ENCODE measurements at regions not wholly inside any gene's neighbourhood (a gene's known extent, or its start where the extent isn't known, plus 50 kb on each side); places are given as distances from the start of the nearest gene placed in this dataset.

DNA sequence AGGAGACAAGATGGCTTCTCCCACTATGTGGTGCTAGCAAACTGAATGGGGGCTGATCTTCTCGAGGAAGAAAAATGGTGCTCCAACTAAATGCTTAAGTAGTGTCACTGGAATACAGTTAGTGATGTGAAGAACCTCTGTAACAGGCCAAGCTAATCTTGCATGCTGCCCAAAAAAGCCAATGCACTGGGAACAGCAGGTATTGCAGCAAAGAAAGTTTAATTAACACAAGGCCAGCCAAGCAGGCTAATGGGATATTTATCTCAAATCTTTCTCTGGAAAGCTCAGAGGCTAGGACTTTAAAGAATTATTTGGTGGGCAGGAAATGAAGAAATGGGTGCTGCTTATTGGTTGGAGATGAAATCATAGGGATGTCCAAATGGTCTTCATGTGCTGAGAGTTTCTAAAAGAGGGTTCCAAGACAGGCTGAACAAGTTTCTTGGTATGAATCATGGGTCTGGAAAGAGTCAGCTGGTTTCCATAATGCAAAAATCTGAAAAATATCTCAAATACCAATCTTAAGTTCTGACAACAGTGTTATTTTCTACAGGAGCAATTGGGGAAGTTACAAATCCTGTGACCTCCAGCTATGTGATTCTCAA is 1550.5 kb downstream of the SLITRK5 start:
- Histone ChIP-seq H3K18ac (ENCODE audit: low read depth, low read length) (no peak overlapping the region), H4K91ac (ENCODE audit: insufficient read depth, low read depth, low read length) (no peak overlapping the region), H3K4me1 (ENCODE audit: control insufficient read depth, insufficient read depth, low read length) (no peaks in the 10 kb centered on the region), H3K4me2 (ENCODE audit: low read depth, low read length) (no peak overlapping the region), H3K14ac (replicated peaks; ENCODE audit: low read depth, low read length) (no peak overlapping the region), H2BK15ac (ENCODE audit: low read depth, low read length) (no peak overlapping the region), H4K20me1 (ENCODE audit: insufficient read depth, low read length) (no peaks in the 10 kb centered on the region), H3K79me1 (ENCODE audit: low read depth in 1 of 2, low read length in 2 of 2) (no peaks in the 10 kb centered on the region), H4K8ac (ENCODE audit: low read depth in 2 of 2, low read length in 2 of 2) (no peak overlapping the region), H3K9me3 (ENCODE audit: control insufficient read depth, insufficient read depth, low read length) (peaks cover 7% of the 10 kb centered on the region), H3K9me1 (ENCODE audit: insufficient read depth, low read length) (no peaks in the 10 kb centered on the region), H2AFZ (replicated peaks; ENCODE audit: low read length, poor library complexity) (no peak overlapping the region), H2BK120ac (ENCODE audit: low read depth, low read length) (no peak overlapping the region), H3K23ac (ENCODE audit: low read depth, low read length) (no peak overlapping the region), H3K36me3 (ENCODE audit: control insufficient read depth, insufficient read depth, low read length) (no peaks in the 10 kb centered on the region), H2BK5ac (ENCODE audit: low read depth, low read length, poor library complexity, severe bottlenecking) (no peak overlapping the region), H3K27me3 (ENCODE audit: control insufficient read depth, insufficient read depth, low read length) (no peaks in the 10 kb centered on the region), H3K9ac (ENCODE audit: low read depth, low read length) (no peak overlapping the region), H3K27ac (ENCODE audit: insufficient read depth, low read length) (no peak overlapping the region), H3K4ac (ENCODE audit: low read depth, low read length) (no peak overlapping the region), H4K5ac (ENCODE audit: low read depth, low read length) (no peak overlapping the region), H3K56ac (ENCODE audit: extremely low read depth, insufficient read depth, low read length) (no peak overlapping the region), H2AK5ac (ENCODE audit: low read depth, low read length) (no peak overlapping the region), H3K4me3 (ENCODE audit: insufficient read depth, low read depth, low read length) (no peak overlapping the region), H2BK20ac (ENCODE audit: low read depth, low read length) (no peak overlapping the region), H2AK9ac (replicated peaks; ENCODE audit: low read depth, low read length, poor library complexity) (no peak overlapping the region)
- WGBS, 2 experiments (ENCODE audit: extremely low coverage in 2 of 2, insufficient read length in 1 of 2), result no CpG with 5 or more reads among the region's 1 CpG
- intact Hi-C loops (cut with micrococcal nuclease), result no loop called here
- BruUV-seq (replicated peaks), result no TSS peak
- no peak for DNase-seq
- POLR2A ChIA-PET (ENCODE audit: unreplicated experiment), result no interaction called here
- CTCF ChIA-PET, result no interaction called here
- dilution Hi-C loops (cut with HindIII; ENCODE audit: low sequenced_read_pairs, unreplicated experiment), result no loop called here
- no peak for TF ChIP-seq RFX5 (IDR thresholded peaks at IDR 0.05; ENCODE audit: low read depth, low read length)
- no peak for TF ChIP-seq BHLHE40 (IDR thresholded peaks at IDR 0.05; ENCODE audit: low read depth, low read length)
- TF ChIP-seq, protein P1, sequence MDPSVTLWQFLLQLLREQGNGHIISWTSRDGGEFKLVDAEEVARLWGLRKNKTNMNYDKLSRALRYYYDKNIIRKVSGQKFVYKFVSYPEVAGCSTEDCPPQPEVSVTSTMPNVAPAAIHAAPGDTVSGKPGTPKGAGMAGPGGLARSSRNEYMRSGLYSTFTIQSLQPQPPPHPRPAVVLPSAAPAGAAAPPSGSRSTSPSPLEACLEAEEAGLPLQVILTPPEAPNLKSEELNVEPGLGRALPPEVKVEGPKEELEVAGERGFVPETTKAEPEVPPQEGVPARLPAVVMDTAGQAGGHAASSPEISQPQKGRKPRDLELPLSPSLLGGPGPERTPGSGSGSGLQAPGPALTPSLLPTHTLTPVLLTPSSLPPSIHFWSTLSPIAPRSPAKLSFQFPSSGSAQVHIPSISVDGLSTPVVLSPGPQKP (IDR thresholded peaks at IDR 0.05; ENCODE audit: borderline replicate concordance, low read depth, low read length), result no peak
- TF ChIP-seq RAD21 (IDR thresholded peaks at IDR 0.05; ENCODE audit: low read length), result no peak
- no peak for TF ChIP-seq POLR2A (IDR thresholded peaks at IDR 0.05; ENCODE audit: low read depth, low read length)
- no peak for TF ChIP-seq MAZ (IDR thresholded peaks at IDR 0.05; ENCODE audit: borderline replicate concordance, low read depth, low read length)
- no peak for TF ChIP-seq RCOR1 (IDR thresholded peaks at IDR 0.05; ENCODE audit: insufficient replicate concordance, low read length)
- no peak for TF ChIP-seq CHD1 (IDR thresholded peaks at IDR 0.05; ENCODE audit: low read depth, low read length)
- TF ChIP-seq SMC3 (IDR thresholded peaks at IDR 0.05; ENCODE audit: low read depth, low read length), result no peak
- TF ChIP-seq, protein P2, sequence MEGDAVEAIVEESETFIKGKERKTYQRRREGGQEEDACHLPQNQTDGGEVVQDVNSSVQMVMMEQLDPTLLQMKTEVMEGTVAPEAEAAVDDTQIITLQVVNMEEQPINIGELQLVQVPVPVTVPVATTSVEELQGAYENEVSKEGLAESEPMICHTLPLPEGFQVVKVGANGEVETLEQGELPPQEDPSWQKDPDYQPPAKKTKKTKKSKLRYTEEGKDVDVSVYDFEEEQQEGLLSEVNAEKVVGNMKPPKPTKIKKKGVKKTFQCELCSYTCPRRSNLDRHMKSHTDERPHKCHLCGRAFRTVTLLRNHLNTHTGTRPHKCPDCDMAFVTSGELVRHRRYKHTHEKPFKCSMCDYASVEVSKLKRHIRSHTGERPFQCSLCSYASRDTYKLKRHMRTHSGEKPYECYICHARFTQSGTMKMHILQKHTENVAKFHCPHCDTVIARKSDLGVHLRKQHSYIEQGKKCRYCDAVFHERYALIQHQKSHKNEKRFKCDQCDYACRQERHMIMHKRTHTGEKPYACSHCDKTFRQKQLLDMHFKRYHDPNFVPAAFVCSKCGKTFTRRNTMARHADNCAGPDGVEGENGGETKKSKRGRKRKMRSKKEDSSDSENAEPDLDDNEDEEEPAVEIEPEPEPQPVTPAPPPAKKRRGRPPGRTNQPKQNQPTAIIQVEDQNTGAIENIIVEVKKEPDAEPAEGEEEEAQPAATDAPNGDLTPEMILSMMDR (conservative IDR thresholded peaks at IDR 0.05; ENCODE audit: low read depth, low read length), result no peak
- in situ Hi-C loops (cut with MboI; ENCODE audit: low sequenced_read_pairs), result no loop called here
- ATAC-seq (ENCODE audit: low read depth), result no peak

Data from IMR-90 (cell line).